ENCODE measurements at regions not wholly inside any gene's neighbourhood (a gene's known extent, or its start where the extent isn't known, plus 50 kb on each side); places are given as distances from the start of the nearest gene placed in this dataset.

GRCh38 chr15:95325763-95326404 lies 1004.6 kb upstream of the NR2F2 start:
- TF ChIP-seq CTCF (conservative IDR thresholded peaks at IDR 0.05 in 1 of 2, IDR thresholded peaks at IDR 0.05 in 1 of 2; ENCODE audit: low read depth in 1 of 2, low read length in 2 of 2) (no peak), EZH2 (IDR thresholded peaks at IDR 0.05; ENCODE audit: low read length, missing control alignments) (no peak)

Data from fibroblast of lung (primary cell).